ENCODE measurements at regions not wholly inside any gene's neighbourhood (a gene's known extent, or its start where the extent isn't known, plus 50 kb on each side); places are given as distances from the start of the nearest gene placed in this dataset.

GRCh38 chr20:19812056-19812455, 54.0 kb downstream of the RIN2 start:
- TF ChIP-seq ARNTL (CRISPR knock-in tag; IDR thresholded peaks at IDR 0.05; ENCODE audit: borderline replicate concordance, low read depth) = no peak
- TF ChIP-seq TCF4 (CRISPR knock-in tag; IDR thresholded peaks at IDR 0.05; ENCODE audit: borderline replicate concordance) = no peak
- no peak for TF ChIP-seq POU6F1 (CRISPR knock-in tag; IDR thresholded peaks at IDR 0.05; ENCODE audit: borderline replicate concordance, low read depth)
- TF ChIP-seq CREB5 (CRISPR knock-in tag; IDR thresholded peaks at IDR 0.05; ENCODE audit: low read depth) = no peak
- TF ChIP-seq PATZ1 (CRISPR knock-in tag; IDR thresholded peaks at IDR 0.05; ENCODE audit: borderline replicate concordance) = no peak
- TF ChIP-seq GLIS3 (CRISPR knock-in tag; IDR thresholded peaks at IDR 0.05) = no peak
